T-helper 2 cell treated with Interferon-gamma antibody and Interleukin-4, amounts not matched to agents 5 μg/mL and 100 μg/mL, for 36 hours (primary cell): ENCODE measurements at regions not wholly inside any gene's neighbourhood (a gene's known extent, or its start where the extent isn't known, plus 50 kb on each side); places are given as distances from the start of the nearest gene placed in this dataset.

Experiments
- DNase-seq: peaks from one replicate; pipeline ENCODE4 v3.0.0; 2021; ENCODE audit warnings: low spot score
- H3K27ac Mint-ChIP-seq: one replicate; pipeline ENCODE4 v1.8.0; 2021; ENCODE audit warnings: mild to moderate bottlenecking, mixed read lengths
- H3K27me3 Mint-ChIP-seq: one replicate; pipeline ENCODE4 v1.8.0; 2021; ENCODE audit warnings: low read depth, mixed read lengths
- H3K36me3 Mint-ChIP-seq: one replicate; pipeline ENCODE4 v1.8.0; 2021; ENCODE audit warnings: low read depth, mixed read lengths
- H3K4me1 Mint-ChIP-seq: one replicate; pipeline ENCODE4 v1.8.0; 2021; ENCODE audit warnings: low read depth, mixed read lengths
- H3K4me3 Mint-ChIP-seq: one replicate; pipeline ENCODE4 v1.8.0; 2022; ENCODE audit warnings: mild to moderate bottlenecking, moderate library complexity, mixed read lengths
- H3K9me3 Mint-ChIP-seq: one replicate; pipeline ENCODE4 v1.8.0; 2021; ENCODE audit warnings: mixed read lengths

DNA sequence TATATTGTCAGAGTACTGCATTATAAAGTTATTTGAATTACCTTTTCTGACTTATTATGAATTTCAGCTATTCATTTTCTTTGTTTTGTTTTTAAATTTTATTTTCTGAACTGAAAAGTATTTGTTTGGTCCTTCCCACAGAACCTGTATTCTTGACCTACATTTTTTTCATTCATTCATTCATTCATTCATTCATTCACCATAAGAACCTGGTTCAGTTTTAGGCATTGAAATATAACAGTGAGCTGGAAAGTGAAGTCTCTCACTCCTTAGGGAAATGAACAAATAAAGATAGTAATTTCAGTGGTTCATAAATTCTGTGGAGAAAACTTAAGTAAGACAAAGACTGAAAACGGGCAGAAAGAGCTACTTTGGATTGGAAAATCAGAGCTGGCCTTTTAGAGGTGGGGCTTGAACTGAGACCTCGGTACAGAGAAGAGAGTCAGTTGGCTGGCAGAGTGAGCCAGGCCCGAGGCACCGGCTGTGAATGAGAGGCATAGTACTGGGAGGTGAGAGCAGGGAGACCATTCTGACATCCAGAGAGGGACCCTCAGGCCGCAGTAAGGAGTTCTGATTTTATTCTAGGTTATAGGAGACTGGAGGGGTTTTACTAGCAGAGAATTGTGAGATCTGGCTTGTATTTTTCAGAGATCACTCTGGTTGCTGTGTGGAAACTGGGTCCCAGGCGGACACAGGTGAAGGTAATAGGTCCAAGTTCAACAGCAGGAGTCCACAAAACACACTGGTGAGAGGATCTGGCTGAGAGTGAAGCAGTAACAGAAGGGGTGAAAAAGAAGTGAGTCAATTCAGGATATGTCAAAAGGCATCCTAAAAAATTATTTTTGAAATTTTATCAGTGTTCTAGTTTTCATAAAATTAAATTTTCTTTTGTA is 75.8 kb upstream of the FN1 start:
- no peaks in the 10 kb centered on the region for H3K36me3 Mint-ChIP-seq
- H3K4me1 Mint-ChIP-seq = no peaks in the 10 kb centered on the region
- DNase-seq = no peak
- H3K27ac Mint-ChIP-seq = no peak overlapping the region
- H3K9me3 Mint-ChIP-seq = no peaks in the 10 kb centered on the region
- no peaks in the 10 kb centered on the region for H3K27me3 Mint-ChIP-seq
- H3K4me3 Mint-ChIP-seq = no peak overlapping the region

DNA sequence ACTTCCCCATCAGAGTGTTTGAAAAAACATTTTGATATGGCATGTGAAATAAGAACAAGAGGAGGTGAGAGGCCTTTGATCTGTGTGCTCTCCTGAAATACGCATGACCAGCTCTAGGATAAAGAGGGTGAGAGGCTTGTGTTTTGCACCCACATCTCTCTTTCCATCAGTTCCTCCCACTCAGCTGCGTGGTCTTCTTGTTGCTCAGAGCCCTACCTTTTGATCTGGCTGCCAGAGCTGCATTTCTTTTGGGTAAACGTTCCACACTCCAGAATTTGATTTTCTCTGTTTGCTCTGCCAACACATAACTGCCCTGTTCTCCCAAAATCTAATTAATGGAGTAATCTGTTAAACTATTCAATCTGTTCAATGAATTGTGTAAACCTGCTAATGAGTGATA is 72.0 kb upstream of the FN1 start:
- Mint-ChIP-seq H3K36me3 (no peaks in the 10 kb centered on the region), H3K27ac (no peak overlapping the region), H3K27me3 (peaks cover 2% of the 10 kb centered on the region), H3K4me3 (no peak overlapping the region), H3K9me3 (no peaks in the 10 kb centered on the region), H3K4me1 (no peaks in the 10 kb centered on the region)
- DNase-seq = no peak

DNA sequence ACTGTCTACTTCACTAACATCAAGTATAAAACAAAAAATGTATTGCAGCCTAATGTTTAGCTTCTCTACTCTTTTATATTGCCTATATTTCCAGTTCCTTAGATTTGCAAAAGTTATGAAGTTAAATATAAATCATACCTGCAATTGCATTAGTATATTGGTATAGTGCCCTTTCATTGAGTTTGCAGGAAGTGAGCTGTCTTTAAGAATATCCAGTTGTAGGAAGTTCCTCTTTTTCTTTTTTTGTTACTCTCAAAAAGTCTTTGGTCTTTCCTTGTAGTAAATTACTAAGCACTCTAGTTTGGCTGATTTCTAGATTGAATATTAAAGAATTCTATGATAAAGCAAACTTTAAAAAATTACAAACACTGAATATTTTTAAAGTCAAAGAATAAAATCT is 71.3 kb upstream of the FN1 start:
- peaks cover 2% of the 10 kb centered on the region for H3K27me3 Mint-ChIP-seq
- H3K4me3 Mint-ChIP-seq = no peak overlapping the region
- DNase-seq = no peak
- no peaks in the 10 kb centered on the region for H3K9me3 Mint-ChIP-seq
- no peak overlapping the region for H3K27ac Mint-ChIP-seq
- no peaks in the 10 kb centered on the region for H3K36me3 Mint-ChIP-seq
- H3K4me1 Mint-ChIP-seq = no peaks in the 10 kb centered on the region

DNA sequence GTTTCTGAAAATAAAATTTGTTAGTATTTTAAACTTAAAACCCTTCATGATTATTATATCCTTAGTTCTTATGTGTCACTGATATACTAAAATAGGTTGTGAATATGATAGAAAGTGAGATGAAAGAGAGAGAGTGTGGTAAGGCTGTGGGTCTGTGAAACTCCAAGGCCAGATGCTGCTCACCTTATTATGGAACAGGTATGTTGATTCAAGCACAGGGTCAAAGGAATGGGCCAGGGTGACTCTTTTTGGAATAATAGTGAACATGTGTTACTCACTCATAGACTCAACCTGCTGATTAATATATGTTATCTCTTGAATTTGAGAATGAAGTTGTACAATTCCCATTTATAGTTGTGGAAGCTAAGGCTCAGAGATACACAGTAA is 70.7 kb upstream of the FN1 start:
- no peak overlapping the region for H3K4me3 Mint-ChIP-seq
- DNase-seq = no peak
- no peak overlapping the region for H3K27ac Mint-ChIP-seq
- peaks cover 2% of the 10 kb centered on the region for H3K27me3 Mint-ChIP-seq
- H3K4me1 Mint-ChIP-seq = no peaks in the 10 kb centered on the region
- no peaks in the 10 kb centered on the region for H3K36me3 Mint-ChIP-seq
- no peaks in the 10 kb centered on the region for H3K9me3 Mint-ChIP-seq

DNA sequence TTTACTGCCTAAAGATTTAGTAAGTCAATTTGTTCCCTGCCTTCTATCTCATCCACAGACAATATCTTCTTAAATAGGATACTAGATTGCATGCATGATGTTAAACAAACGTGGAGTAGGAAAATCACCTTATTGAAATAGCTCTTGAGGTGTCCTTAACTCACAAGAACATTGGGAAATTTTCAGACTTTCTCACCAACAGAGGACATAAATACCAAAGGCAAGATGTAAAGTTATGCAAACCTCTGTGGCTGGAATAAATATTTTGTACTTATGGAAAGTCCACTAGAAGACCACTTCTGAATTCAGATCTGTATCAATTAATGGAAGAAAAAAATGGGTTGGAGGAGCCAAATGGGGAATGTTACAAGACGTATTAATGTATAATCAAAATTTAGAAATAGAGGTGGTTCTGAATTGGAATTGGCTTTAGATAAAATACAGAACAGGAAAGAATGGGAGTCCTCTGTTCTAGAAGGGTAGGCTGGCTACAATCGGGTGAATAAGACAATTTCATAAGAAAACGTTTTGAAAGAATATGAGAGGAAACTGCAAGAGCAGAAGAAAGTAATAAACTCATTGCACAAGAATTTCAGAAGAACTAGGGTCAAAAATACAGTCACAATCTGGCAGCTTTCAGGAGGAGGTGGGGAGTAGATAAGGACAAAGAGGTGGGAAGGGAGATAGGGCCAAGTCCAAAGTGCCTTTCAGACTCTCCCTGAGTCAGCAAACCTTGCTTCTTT is 69.3 kb upstream of the FN1 start:
- H3K4me3 Mint-ChIP-seq = no peak overlapping the region
- no peak overlapping the region for H3K27ac Mint-ChIP-seq
- no peaks in the 10 kb centered on the region for H3K4me1 Mint-ChIP-seq
- no peaks in the 10 kb centered on the region for H3K9me3 Mint-ChIP-seq
- H3K27me3 Mint-ChIP-seq = peaks cover 2% of the 10 kb centered on the region
- no peaks in the 10 kb centered on the region for H3K36me3 Mint-ChIP-seq
- no peak for DNase-seq

- no peaks in the 10 kb centered on the region for H3K9me3 Mint-ChIP-seq
- H3K4me1 Mint-ChIP-seq = no peaks in the 10 kb centered on the region
- no peak overlapping the region for H3K4me3 Mint-ChIP-seq
- no peaks in the 10 kb centered on the region for H3K36me3 Mint-ChIP-seq
- H3K27me3 Mint-ChIP-seq = peaks cover 2% of the 10 kb centered on the region
- H3K27ac Mint-ChIP-seq = no peak overlapping the region
- DNase-seq = no peak
These were observed 68.7 kb upstream of the FN1 start for GRCh38 chr2:215504547-215504946.

- Mint-ChIP-seq H3K4me3 (no peak overlapping the region), H3K4me1 (no peaks in the 10 kb centered on the region), H3K36me3 (no peaks in the 10 kb centered on the region), H3K9me3 (no peaks in the 10 kb centered on the region), H3K27me3 (peaks cover 2% of the 10 kb centered on the region), H3K27ac (no peak overlapping the region)
- DNase-seq = no peak
These were observed 67.5 kb upstream of the FN1 start for GRCh38 chr2:215503381-215503780.

DNA sequence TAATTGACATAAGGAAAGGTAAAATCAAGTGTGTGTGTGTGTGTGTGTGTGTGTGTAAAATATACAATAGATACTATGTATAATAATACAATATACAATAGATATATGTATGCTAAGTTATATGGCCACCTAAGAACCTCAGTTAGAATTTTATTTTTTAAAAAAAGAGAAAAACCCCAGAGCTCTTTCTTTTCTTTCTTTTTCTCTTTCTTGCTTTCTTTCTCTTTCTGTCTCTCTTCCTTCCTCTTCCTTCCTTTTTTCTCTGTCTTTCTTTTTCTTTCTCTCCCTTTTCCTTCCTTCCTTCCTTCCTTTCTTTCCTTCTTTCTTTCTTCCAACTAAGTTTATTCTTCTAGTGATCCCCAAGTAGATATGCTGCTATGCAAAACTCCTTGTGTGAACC is 64.6 kb upstream of the FN1 start:
- Mint-ChIP-seq H3K4me3 (no peak overlapping the region), H3K4me1 (no peaks in the 10 kb centered on the region), H3K9me3 (no peaks in the 10 kb centered on the region), H3K36me3 (no peaks in the 10 kb centered on the region), H3K27me3 (peaks cover under 1% of the 10 kb centered on the region), H3K27ac (no peak overlapping the region)
- no peak for DNase-seq

- no peaks in the 10 kb centered on the region for H3K9me3 Mint-ChIP-seq
- H3K4me1 Mint-ChIP-seq = no peaks in the 10 kb centered on the region
- no peak overlapping the region for H3K27ac Mint-ChIP-seq
- no peaks in the 10 kb centered on the region for H3K27me3 Mint-ChIP-seq
- no peaks in the 10 kb centered on the region for H3K36me3 Mint-ChIP-seq
- H3K4me3 Mint-ChIP-seq = no peak overlapping the region
- no peak for DNase-seq
These were observed 63.5 kb upstream of the FN1 start for GRCh38 chr2:215499331-215499730.

DNA sequence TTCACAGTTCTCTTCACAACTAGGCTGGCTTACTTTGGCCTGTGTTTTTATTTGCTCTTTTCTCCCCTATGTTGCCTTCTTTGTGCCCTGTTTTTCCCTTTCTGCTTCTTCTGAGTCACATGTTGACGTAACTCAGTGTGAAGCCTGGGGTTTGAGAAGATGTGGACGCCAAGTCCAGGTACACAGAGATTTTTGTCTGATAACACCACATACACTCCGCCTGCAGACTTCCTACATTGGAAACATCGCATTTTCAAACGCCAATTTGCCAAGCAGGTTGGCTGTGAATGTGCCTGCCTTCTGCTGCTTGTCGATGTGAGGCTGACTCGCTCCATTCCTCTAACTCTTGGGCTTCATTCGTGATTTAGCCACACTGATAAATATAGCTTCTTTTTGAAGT is 62.6 kb upstream of the FN1 start:
- no peak for DNase-seq
- Mint-ChIP-seq H3K4me3 (no peak overlapping the region), H3K27ac (no peak overlapping the region), H3K9me3 (no peaks in the 10 kb centered on the region), H3K36me3 (no peaks in the 10 kb centered on the region), H3K4me1 (no peaks in the 10 kb centered on the region), H3K27me3 (peaks cover under 1% of the 10 kb centered on the region)

DNA sequence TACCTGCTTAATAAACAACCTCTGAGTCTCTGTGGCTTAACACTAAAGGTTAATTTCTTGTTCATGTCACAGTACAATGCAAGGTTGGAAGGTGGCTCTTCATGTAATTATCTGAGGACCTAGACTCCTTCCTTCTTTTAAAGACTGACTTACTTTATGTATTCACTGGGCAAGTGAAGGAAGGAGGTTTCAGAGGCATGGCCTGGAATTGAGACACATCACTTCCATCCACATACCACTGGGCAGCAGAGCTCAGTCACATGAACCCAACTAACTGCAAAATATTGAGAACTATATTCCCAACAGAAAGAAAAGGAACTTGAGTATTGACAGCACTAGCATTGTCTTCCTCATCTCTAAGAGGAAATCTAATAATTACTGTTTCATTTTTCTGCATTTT is 57.5 kb upstream of the FN1 start:
- H3K27ac Mint-ChIP-seq = no peak overlapping the region
- DNase-seq = no peak
- H3K9me3 Mint-ChIP-seq = no peaks in the 10 kb centered on the region

GRCh38 chr2:215489288-215489848 is 53.5 kb upstream of the FN1 start:
- H3K27ac Mint-ChIP-seq = no peak overlapping the region
- H3K27me3 Mint-ChIP-seq = peaks cover 9% of the 10 kb centered on the region
- H3K9me3 Mint-ChIP-seq = no peaks in the 10 kb centered on the region
- H3K4me1 Mint-ChIP-seq = no peaks in the 10 kb centered on the region
- no peak overlapping the region for H3K4me3 Mint-ChIP-seq
- H3K36me3 Mint-ChIP-seq = no peaks in the 10 kb centered on the region
- DNase-seq = no peak

More for the DNA sequence above, 57.5 kb upstream of the FN1 start:
- Mint-ChIP-seq H3K36me3 (no peaks in the 10 kb centered on the region), H3K4me3 (no peak overlapping the region), H3K4me1 (no peaks in the 10 kb centered on the region), H3K27me3 (peaks cover 2% of the 10 kb centered on the region)

DNA sequence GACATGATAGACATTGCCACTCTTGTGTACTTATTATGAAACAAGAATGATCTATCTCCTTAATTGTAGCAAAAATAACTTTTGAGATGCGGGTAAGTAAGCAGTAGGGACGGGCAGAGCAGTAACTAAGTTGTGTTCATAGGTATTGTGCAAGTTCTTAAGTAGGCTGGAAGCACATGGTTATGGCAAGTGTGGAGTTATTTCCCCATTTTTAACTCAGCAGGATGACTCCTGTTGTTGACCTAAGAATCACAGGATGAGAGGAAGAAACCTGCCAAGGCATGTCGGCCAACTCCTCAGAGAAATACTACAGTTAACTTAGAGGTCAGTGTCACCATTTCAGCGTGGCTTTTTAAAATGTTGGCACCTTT is 51.1 kb upstream of the FN1 start:
- H3K27ac Mint-ChIP-seq = no peak overlapping the region
- no peaks in the 10 kb centered on the region for H3K36me3 Mint-ChIP-seq
- no peak overlapping the region for H3K4me3 Mint-ChIP-seq
- H3K9me3 Mint-ChIP-seq = no peaks in the 10 kb centered on the region
- DNase-seq = no peak
- H3K4me1 Mint-ChIP-seq = no peaks in the 10 kb centered on the region
- peaks cover 13% of the 10 kb centered on the region for H3K27me3 Mint-ChIP-seq

DNA sequence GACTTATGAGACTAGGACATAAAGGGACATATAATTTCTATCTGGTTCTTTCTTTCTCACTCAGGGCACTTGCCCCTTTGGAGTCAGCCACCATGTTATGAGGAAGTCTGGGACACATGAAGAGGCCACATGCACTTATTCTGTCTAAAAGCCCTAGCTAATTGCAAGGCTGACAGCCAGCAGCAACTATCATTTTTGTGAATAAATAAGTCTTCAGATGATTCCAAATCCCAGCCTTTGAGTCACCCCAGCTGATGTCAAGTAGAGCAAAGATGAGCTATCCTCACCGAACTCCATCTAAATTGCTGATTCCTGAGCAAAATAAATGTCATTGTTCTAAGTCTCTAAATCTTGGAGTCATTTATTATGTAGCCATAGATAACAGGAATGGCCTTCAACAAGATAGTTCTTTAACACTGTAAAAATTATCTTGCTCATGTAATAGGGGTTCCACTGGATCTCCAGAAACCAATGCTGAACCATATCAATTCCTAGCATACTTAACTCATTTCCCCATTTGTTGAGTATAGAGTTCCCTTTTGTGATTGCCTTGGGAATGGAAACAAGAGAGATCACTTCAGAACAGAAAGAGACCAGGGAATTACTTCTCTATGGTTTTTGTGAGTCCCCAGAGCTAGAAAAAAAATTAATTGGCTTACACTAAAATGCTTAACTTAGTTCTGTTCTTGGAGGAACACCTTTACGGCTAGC is 50.6 kb upstream of the FN1 start:
- Mint-ChIP-seq H3K9me3 (no peaks in the 10 kb centered on the region), H3K4me1 (no peaks in the 10 kb centered on the region), H3K27me3 (peaks cover 13% of the 10 kb centered on the region)

More for the DNA sequence above, 50.6 kb upstream of the FN1 start:
- H3K36me3 Mint-ChIP-seq = no peaks in the 10 kb centered on the region
- no peak overlapping the region for H3K4me3 Mint-ChIP-seq
- no peak for DNase-seq
- no peak overlapping the region for H3K27ac Mint-ChIP-seq
